ENCODE measurements at regions not wholly inside any gene's neighbourhood (a gene's known extent, or its start where the extent isn't known, plus 50 kb on each side); places are given as distances from the start of the nearest gene placed in this dataset.

GRCh38 chr1:184919892-184920291 is 54.4 kb downstream of the NIBAN1 start:
- no peak for FAIRE-seq
- no peak for DNase-seq (ENCODE audit: extremely low spot score, insufficient read length, low read depth)

DNA sequence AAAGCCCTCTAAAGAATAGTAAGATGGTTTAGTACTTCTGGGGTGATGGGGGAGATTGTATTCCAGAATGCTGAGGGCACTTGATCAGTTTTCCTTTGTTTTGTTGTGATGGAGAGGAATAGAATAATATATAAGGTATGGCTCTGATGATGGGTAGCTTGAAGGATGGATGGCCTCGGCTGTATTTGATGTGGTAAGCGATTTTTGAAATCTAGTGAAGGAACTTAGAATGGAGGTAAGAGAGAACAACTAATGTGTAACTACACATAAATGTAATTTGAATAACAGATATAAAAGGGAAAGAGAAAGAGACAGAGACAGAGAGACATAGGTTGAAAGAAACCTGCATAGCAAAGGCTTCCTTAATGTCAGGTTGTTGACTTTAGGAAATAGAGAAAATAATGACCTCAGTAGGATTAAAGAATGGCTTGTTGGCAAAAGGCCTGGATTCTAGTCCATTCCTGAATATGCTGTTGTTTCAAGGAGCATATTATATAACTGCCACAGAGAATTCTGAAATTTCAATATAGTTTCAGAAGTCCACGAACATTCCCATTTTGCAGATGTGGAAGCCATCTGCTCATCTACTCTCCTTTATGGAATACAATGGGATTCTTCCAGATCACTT is 58.7 kb downstream of the NIBAN1 start:
- FAIRE-seq (no peak), DNase-seq (ENCODE audit: extremely low spot score, insufficient read length, low read depth) (no peak)

DNA sequence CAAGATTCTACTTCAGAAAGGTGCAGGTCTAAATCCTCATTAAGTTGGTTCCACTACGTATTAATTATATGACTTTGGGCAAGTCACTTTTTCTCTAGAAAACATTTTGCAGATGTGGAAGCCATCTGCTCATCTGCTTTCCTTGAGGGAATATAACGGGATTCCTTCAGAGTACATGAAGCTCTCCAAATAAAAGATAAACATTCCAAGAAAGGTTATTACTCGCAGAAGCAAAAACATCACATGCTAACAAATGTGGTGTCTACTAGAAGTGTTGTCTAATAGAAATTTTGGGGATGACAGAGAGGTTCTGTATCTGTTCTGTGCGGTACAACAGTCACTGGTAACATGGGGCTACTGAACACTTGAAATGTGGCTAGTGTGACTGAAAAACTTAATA is 60.2 kb downstream of the NIBAN1 start:
- FAIRE-seq (no peak), DNase-seq (ENCODE audit: extremely low spot score, insufficient read length, low read depth) (no peak)

- FAIRE-seq (no peak), DNase-seq (ENCODE audit: extremely low spot score, insufficient read length, low read depth) (no peak)
Measured at GRCh38 chr1:184912392-184912791, 61.9 kb downstream of the NIBAN1 start.

DNA sequence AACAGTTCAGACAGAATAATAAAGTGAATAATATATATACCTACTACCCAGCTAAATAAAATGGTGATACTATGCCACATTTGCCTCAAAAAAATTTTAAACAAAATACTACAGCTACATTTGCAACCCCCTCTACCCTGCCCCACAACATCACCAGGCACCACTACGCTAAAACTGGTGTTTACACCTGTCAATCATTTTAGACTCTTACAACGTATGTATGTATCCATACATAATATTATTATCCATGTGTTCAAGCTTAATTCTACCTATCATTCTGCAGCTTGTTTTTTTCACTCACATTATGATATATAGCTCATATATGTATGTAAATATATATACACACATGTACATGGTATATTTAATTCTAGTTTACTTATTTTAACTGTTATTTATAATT is 62.5 kb downstream of the NIBAN1 start:
- no peak for FAIRE-seq
- DNase-seq (ENCODE audit: extremely low spot score, insufficient read length, low read depth): no peak

DNA sequence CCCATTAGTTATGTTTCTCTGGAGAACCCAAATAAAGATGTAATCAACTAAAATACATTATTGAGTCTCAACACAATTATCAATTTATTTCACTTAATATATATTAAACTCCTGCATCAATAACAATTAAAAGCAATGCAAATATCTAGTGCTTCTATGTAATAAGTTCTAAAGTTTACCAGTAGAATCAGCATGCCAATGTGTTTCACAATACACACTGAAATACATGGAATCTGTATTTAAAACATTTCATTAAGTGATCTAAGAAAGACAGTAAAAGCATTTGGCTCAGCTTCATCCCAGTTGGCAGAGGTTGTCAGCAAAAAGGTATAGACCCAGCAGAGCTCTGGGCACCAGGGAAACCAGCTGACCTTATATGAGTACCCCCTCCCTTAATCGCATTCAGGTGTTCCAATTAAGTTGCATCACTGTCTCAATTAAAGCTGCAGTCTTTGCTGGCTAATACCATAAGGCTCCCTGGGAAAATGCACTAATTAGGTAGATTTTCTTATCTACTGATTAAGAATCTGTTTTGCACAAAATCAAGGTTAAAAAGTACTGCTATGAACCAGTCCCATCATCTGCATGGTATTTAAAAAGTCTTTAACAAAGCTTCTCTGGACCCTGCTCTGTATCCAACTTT is 63.1 kb downstream of the NIBAN1 start:
- FAIRE-seq (no peak), DNase-seq (ENCODE audit: extremely low spot score, insufficient read length, low read depth) (no peak)

GRCh38 chr1:184910691-184911091 is 63.6 kb downstream of the NIBAN1 start:
- DNase-seq (ENCODE audit: extremely low spot score, insufficient read length, low read depth) (no peak), FAIRE-seq (no peak)

GRCh38 chr1:184910005-184910404 is 64.3 kb downstream of the NIBAN1 start:
- DNase-seq (ENCODE audit: extremely low spot score, insufficient read length, low read depth): no peak
- no peak for FAIRE-seq

GRCh38 chr1:184909019-184909418 is 65.3 kb downstream of the NIBAN1 start:
- DNase-seq (ENCODE audit: extremely low spot score, insufficient read length, low read depth) (no peak), FAIRE-seq (no peak)

DNA sequence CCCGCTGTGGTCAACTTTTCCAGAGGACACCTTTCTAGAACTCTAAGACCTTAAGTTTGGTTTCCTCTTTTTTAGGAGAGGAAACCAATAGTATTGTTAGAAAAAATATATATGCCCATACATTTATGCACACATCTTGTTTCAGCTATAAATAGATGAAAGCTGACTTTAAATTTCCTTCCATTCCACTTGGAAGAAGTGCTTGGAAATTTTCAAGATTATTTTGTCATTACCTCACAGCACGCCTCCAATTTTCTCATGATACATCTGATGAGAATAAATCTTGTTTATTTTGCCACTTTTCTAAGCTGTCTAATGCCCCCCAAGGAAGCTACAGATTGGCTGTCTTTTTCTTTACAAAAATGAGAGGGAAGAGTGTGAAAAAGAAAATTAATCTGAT is 65.8 kb downstream of the NIBAN1 start:
- DNase-seq (ENCODE audit: extremely low spot score, insufficient read length, low read depth): no peak
- no peak for FAIRE-seq

DNA sequence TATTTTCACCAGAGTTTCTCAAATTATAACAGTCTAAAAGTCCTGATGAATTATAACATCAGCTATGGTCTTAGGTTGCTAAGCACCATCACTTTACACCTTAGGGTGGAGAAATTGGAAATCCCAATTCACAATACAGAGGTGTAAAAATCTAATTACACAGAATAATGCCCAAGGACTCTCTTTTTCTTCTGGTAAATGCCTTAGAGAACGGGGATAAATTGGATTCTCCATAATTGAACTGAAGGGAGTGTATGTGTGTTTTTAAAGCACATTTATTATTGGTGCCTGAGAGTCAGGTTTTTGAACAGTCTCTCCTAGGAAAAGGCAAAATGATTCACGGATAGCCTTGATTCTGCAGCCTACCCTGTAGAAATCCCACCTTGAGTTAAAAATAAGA is 66.8 kb downstream of the NIBAN1 start:
- DNase-seq (ENCODE audit: extremely low spot score, insufficient read length, low read depth) (no peak), FAIRE-seq (no peak)

DNA sequence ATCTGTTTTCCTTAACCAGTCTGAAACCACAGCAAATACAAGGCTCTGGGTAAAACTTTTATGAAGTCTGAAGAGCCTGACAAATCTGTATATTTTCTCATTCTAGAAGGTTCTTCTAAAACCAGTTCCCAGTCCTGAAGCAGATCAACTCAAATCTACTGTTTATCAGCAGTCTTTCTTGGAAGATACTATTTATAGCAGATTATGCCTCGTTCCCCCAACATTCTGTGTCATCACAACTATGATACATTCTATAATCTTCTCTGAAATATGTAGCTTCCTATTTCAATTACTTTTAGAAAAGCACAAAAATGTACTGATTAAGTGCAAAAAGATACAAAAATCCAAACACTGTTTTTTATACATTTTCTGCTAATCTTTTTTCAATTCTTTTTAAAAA is 67.5 kb downstream of the NIBAN1 start:
- DNase-seq (ENCODE audit: extremely low spot score, insufficient read length, low read depth): no peak
- FAIRE-seq: no peak

DNA sequence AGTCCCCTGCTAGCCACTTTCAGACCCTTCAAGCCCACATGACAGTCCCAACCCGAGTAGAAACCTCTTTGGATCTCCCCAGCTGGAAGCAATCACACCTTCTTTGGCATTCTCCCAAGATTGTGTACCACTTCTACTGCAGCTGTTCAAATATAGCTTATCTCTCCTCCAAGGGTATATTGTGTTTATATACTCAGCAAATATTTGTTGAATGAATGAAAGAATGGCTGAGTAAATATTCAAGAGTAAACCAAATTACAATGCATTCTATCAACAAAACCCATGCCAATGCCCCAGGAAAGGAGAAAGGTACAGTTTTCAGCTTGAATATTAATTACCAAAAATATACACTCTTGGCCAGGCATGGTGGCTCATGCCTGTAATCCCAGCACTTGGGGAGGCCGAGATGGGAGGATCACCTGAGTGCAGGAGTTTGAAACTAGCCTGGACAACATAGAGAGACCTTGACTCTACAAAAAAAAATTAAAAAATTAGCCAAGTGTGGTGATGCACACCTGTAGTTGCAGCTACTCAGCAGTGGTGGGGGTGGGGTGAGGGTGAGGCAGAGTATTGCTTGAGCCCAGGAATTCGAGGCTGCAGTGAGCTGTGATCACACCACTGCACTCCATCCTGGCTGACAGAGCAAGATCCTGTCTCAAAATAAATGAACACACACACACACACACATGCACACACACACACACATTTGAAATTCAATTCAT is 68.5 kb downstream of the NIBAN1 start:
- DNase-seq (ENCODE audit: extremely low spot score, insufficient read length, low read depth): no peak
- no peak for FAIRE-seq

GRCh38 chr1:184903111-184903692 is 71.1 kb downstream of the NIBAN1 start:
- no peak for FAIRE-seq
- no peak for DNase-seq (ENCODE audit: extremely low spot score, insufficient read length, low read depth)

DNA sequence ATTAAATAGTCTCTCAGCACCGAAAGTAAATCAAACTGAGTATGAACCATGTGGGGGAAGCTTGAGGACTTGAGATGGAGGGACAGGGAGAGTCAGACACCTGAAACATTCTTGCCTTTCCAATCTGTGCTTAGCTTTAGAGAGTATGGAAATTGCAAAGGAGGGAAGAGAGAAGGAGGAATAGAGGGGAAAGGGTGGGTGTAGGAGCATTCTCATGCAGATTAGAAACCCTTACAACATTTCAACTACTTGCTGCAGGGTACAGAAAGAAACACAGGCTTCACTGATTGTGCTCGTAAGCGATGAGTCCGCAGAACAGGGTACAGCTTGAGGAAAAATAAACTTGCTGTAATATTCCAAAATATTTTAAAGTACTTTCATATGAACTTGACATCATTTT is 73.8 kb downstream of the NIBAN1 start:
- DNase-seq (ENCODE audit: extremely low spot score, insufficient read length, low read depth) (no peak), FAIRE-seq (no peak)

DNA sequence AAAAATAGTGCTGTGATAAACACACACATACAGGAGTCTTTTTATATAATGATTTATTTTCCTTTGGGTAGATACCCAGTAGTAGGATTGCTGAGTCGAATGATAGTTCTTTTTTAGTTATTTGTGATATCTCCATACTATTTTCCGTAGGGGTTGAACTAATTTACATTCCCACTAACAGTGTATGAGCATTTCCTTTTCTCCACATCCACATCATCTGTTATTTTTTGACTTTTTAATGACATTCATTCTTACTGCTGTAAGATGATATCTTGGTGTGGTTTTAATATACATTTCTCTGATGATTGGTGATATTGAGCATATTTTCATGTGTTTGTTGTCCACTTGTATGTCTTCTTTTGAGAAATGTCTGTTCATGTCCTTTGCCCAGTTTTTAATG is 78.3 kb downstream of the NIBAN1 start:
- DNase-seq (ENCODE audit: extremely low spot score, insufficient read length, low read depth) (no peak), FAIRE-seq (no peak)

GRCh38 chr1:184895086-184895485 is 79.2 kb downstream of the NIBAN1 start:
- FAIRE-seq: no peak
- DNase-seq (ENCODE audit: extremely low spot score, insufficient read length, low read depth): no peak

DNA sequence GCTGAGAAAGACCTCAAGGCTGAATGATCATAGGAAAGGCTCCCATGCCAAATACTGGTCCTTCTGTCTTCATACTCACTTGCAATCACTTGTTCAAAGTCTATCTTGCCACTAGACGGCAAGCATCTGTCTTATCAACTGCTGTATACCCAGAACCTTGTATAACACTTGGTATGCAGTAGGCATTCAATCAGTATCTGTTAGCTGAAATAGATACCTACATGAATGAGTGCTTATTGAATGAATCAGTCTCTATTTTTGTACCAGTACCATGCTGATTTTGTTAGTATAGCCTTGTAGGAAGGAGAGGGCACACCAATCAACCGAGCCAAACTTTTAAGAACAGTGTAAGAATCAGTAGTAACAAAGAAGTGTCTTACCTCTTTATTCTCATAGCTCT is 80.6 kb downstream of the NIBAN1 start:
- no peak for DNase-seq (ENCODE audit: extremely low spot score, insufficient read length, low read depth)
- no peak for FAIRE-seq

DNA sequence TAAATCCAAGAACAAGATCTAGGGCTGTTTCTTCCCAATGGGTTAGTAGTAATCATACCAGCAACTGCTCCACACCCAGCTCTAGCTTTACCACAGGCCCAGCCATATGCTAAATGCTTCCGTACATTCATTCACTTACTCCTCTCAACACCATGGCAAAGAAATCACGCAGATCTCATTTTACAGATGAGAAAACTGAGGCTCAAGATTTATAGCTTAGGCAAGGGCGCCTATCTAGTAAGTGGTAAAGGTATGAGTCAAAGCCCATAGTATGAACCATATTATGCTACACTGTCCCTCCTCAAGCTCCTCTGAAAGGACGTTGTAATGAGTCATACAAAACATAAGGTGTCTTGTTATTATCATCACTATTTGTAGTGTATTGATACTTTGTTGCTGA is 82.2 kb downstream of the NIBAN1 start:
- DNase-seq (ENCODE audit: extremely low spot score, insufficient read length, low read depth) (no peak), FAIRE-seq (peak; percentile 84)

- no peak for FAIRE-seq
Measured at GRCh38 chr1:184891440-184891839, 82.9 kb downstream of the NIBAN1 start.

DNA sequence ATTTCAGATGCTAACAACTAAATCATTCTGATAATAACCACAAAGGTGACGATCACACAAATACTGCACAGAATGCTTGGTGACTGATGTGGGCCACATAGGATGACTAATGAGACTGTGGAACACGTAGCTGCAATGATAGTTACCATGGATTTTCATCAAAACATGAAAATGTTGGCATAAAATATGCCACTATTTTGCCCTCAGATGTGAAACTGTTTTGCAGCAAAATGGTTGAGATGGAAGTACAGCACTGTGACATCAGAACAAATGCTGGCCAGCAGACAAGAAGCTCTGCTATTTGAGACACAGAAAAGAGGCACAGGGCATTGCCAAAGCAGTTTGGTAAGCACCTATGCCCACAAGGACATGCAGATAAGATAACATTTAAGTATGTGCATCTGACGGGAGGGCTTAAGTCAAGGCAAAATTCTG is 83.8 kb downstream of the NIBAN1 start:
- peak; percentile 59 for FAIRE-seq
- DNase-seq (ENCODE audit: extremely low spot score, insufficient read length, low read depth): no peak

More at GRCh38 chr1:184891440-184891839, 82.9 kb downstream of the NIBAN1 start:
- no peak for DNase-seq (ENCODE audit: extremely low spot score, insufficient read length, low read depth)
